Stimulated activated CD4-positive, alpha-beta T cell treated with anti-CD3 and anti-CD28 coated beads, Interleukin-15, amount 100 ng/mL, for 1 hour (primary cell): ENCODE measurements at regions not wholly inside any gene's neighbourhood (a gene's known extent, or its start where the extent isn't known, plus 50 kb on each side); places are given as distances from the start of the nearest gene placed in this dataset.

Experiments
- DNase-seq, 2 donors: peaks; one replicate each; pipeline ENCODE4 v3.0.0-alpha.2; 2020; ENCODE audit warnings: low read depth in 1 of 2, low spot score in 1 of 2

GRCh38 chr14:38901791-38902190 is 201.2 kb downstream of the SEC23A start:
- no peak for DNase-seq

- DNase-seq: no peak
These were observed 202.1 kb downstream of the SEC23A start for GRCh38 chr14:38900887-38901286.

GRCh38 chr14:38887696-38888095 is 215.3 kb downstream of the SEC23A start:
- no peak for DNase-seq

- DNase-seq: no peak
These were observed 218.9 kb downstream of the SEC23A start for GRCh38 chr14:38884109-38884508.

- no peak for DNase-seq
These were observed 219.9 kb downstream of the SEC23A start for GRCh38 chr14:38883127-38883526.

GRCh38 chr14:38882533-38882932 is 220.5 kb downstream of the SEC23A start:
- DNase-seq: no peak

- no peak for DNase-seq
These were observed 222.2 kb downstream of the SEC23A start for GRCh38 chr14:38880643-38881524.

GRCh38 chr14:38877744-38878388 is 225.2 kb downstream of the SEC23A start:
- no peak for DNase-seq

GRCh38 chr14:38874721-38875120 is 228.3 kb downstream of the SEC23A start:
- no peak for DNase-seq

GRCh38 chr14:38873941-38874612 is 229.0 kb downstream of the SEC23A start:
- no peak for DNase-seq

GRCh38 chr14:38870296-38870836 is 232.7 kb downstream of the SEC23A start:
- no peak for DNase-seq

- DNase-seq: no peak
These were observed 234.4 kb downstream of the SEC23A start for GRCh38 chr14:38868399-38869290.

- peak in 1 of 2 donors; percentile 8 for DNase-seq
These were observed 235.4 kb downstream of the SEC23A start for GRCh38 chr14:38867561-38868150.

- no peak for DNase-seq
These were observed 236.6 kb downstream of the SEC23A start for GRCh38 chr14:38866461-38866860.

GRCh38 chr14:38862366-38862765 is 240.7 kb downstream of the SEC23A start:
- DNase-seq: no peak

- no peak for DNase-seq
These were observed 242.5 kb downstream of the SEC23A start for GRCh38 chr14:38860530-38860929.

GRCh38 chr14:38856798-38857197 is 246.2 kb downstream of the SEC23A start:
- DNase-seq: no peak

- DNase-seq: no peak
These were observed 247.5 kb downstream of the SEC23A start for GRCh38 chr14:38855513-38855912.

- no peak for DNase-seq
These were observed 251.9 kb downstream of the SEC23A start for GRCh38 chr14:38851111-38851510.

- no peak for DNase-seq
These were observed 252.4 kb downstream of the SEC23A start for GRCh38 chr14:38850664-38851063.
